Posterior vena cava (tissue), 2 donors: ENCODE measurements at regions not wholly inside any gene's neighbourhood (a gene's known extent, or its start where the extent isn't known, plus 50 kb on each side); places are given as distances from the start of the nearest gene placed in this dataset.

Experiments used
- DNase-seq: peaks from one replicate; pipeline ENCODE4 v3.0.0-alpha.2; 2020; ENCODE audit warnings: low spot score
- intact Hi-C, 2 donors: fragments of 100-400 bp; cut with DNase I; formaldehyde crosslinking; loops; one replicate each; pipeline versions ENCODE4 v1.14.1 to v1.14.2; 2022 to 2023
- donor health status: DM: yes; HTN: yes; CAD: no.
- donor health status: DM: yes; HTN: yes; CAD: no.

GRCh38 chr4:19831644-19832285, 419.9 kb upstream of the SLIT2 start:
- DNase-seq, result no peak
- intact Hi-C loops, result no loop called here

GRCh38 chr4:19829101-19829500, 422.6 kb upstream of the SLIT2 start:
- DNase-seq, result no peak
- intact Hi-C loops, result no loop called here

DNA sequence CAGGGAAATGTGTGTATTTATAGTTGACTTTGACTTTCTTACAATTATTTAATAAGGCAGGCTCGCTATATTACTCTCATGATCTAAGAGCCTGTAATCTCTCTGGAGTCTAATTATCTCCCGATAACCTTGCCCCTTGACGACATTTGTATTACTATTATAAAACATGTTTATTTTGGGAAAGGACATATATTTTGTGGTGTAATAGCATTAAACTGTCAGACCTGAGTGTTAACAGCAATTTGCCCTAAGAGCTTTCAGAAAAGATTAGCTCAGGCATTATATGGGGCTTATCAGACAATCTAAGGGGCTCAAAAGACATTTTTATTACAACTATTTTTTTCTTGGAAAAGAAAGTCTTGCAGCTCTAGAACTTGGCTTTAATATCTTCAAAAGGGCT, 427.9 kb upstream of the SLIT2 start:
- DNase-seq, result no peak
- intact Hi-C loops, result no loop called here

DNA sequence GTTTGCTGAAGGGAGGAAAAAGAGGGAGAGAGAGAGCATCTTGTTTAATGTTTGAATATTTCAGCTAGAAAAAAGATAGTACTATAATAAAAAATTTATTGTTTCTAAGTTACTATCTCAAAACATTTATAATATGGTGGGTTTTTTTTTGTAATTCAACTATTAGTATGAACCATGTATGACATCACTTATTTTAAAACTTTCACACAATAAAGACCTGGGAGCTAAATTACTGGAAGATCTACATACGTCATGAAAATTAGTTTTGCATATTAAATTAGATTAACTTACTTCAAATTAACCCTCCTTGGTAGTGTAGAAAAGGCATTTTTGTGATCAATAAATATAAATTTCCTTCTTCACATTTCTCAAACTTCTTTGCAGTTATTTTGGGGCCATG, 432.0 kb upstream of the SLIT2 start:
- intact Hi-C loops, result no loop called here
- DNase-seq, result no peak

- no peak for DNase-seq
- intact Hi-C loops, result no loop called here
Observed at GRCh38 chr4:19809989-19810388, 441.7 kb upstream of the SLIT2 start.

- DNase-seq, result no peak
- intact Hi-C loops, result no loop called here
Observed at GRCh38 chr4:19807505-19807904, 444.2 kb upstream of the SLIT2 start.

DNA sequence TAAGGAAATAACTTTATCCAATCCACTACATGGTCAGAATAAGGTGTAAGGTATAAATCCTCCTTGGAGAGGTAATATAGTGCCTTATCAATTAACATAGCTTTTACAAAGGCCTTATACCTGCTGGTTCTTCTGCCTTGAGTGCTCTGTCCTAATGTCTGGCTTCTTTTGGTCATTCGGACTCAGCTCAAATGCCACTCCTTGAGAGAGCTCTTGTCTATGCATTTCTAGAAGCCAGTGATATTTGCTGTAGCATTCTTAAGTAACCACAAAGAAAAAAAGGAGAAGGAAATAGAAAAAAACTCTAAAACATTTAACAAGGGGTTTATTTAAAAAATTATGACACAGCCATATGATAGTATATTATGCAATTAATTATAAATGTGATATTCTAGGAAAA, 444.8 kb upstream of the SLIT2 start:
- DNase-seq, result no peak
- intact Hi-C loops, result no loop called here

- no peak for DNase-seq
- intact Hi-C loops, result no loop called here
Observed at GRCh38 chr4:19803406-19803805, 448.3 kb upstream of the SLIT2 start.

GRCh38 chr4:19793831-19794230, 457.9 kb upstream of the SLIT2 start:
- no peak for DNase-seq
- intact Hi-C loops, result no loop called here

DNA sequence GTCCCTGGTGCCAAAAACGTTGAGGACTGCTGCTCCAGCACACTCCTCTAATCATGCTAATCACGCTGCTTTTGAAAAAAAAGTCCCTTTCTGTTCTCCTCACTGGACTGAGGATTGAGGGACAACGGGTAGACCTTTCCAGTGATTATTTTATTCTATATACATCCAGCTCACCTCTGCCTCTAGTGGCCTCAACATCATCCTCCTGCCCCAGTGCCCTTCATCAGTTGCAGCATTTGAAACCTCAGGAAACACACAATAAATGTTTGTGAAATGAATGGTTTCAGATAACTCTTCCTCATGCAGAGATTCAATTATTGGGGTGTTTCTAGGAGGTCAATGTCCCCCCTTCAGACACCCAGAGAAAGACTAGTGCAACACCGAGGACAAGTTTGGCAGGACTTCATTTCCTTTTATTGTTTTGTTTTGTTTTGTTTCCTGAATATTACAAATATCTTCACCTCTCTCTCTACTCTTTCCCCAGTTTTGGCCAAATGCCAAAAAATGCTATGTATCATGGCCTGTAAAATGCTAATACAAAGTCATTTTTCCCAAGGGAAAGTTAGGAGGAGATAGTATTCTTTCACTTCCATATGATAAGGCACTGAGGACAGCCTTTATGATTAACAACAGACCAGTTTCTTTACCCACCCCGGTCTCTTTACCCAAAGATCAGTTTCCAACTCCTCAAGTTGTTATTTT, 460.1 kb upstream of the SLIT2 start:
- no peak for DNase-seq
- intact Hi-C loops, result no loop called here

DNA sequence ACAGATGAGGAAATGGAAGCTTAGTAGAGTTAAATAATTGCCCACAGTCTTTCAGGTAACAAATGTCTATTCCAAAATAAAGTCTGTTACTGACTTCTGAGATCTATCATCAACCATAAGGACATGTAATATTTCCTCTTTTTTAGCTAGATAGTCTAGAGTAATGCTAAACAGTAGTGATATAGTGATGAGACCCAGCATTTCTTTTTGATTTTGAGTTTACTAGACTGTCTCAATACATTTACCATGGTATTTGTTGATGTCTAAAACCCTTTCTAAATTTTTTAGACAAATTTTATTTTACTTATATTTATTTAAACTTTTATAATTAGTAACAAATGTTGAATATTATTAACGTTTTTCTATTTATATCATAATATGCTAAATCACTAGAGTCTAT, 465.1 kb upstream of the SLIT2 start:
- intact Hi-C loops, result no loop called here

GRCh38 chr4:19783667-19784223, 468.0 kb upstream of the SLIT2 start:
- intact Hi-C loops, result no loop called here
- DNase-seq, result no peak

More for the DNA sequence above, 465.1 kb upstream of the SLIT2 start:
- no peak for DNase-seq

- intact Hi-C loops, result no loop called here
- DNase-seq, result no peak
Observed at GRCh38 chr4:19780871-19781270, 470.8 kb upstream of the SLIT2 start.

- DNase-seq, result no peak
- intact Hi-C loops, result loop anchor here in 1 of 2 donors (5.0 kb wide), 1 partner anchor 785 kb away; no protein-coding TSS in a partner anchor
Observed at GRCh38 chr4:19776929-19777328, 474.8 kb upstream of the SLIT2 start.

- DNase-seq, result no peak
- intact Hi-C loops, result loop anchor here in 1 of 2 donors (5.0 kb wide), 1 partner anchor 784 kb away; no protein-coding TSS in a partner anchor
Observed at GRCh38 chr4:19776021-19776459, 475.7 kb upstream of the SLIT2 start.

DNA sequence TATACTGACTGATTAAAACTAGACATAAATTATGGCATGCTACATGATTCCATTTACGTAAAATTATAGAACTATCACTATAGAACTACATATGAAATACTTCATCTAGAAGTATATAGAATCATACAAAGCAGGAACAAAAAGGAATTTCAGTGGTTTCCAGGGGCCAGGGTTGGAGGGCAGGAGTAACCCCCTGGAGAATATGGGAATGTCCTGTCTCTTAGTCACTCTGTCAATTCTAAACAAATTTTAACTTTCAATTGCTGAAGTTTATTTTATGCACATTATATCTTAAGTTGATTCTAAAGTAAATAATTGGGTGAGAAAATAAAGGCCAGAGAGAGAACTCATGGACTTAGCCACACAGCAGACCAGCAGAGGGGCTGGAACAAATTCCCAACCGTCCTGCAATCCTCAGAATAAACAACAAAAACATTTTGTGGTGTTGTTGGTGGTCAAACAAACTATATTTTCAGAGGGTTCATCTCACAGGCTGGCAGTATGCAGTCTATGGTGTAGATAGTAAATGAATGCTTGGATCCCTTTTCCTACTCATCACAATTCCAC, 476.9 kb upstream of the SLIT2 start:
- intact Hi-C loops, result loop anchor here in 1 of 2 donors (5.0 kb wide), 1 partner anchor 782 kb away; no protein-coding TSS in a partner anchor
- no peak for DNase-seq

DNA sequence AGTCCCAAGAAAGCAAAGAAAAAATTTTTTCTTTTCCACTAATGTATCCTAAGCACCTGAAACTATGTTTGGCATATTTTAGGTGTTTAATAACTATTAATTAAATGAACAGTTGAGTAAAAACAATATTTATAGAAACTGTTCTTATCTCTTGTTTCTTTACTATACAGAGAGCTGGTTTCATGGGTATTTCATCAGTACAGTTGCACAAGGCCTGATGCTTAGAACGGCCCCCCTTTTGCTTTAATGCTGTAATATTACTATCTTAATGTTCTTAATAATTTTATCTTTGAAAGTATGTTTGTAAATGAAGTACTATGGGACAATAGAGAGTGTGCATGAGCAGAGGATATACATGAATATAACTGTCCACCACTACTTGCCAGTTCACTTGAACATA, 479.1 kb upstream of the SLIT2 start:
- intact Hi-C loops, result no loop called here

DNA sequence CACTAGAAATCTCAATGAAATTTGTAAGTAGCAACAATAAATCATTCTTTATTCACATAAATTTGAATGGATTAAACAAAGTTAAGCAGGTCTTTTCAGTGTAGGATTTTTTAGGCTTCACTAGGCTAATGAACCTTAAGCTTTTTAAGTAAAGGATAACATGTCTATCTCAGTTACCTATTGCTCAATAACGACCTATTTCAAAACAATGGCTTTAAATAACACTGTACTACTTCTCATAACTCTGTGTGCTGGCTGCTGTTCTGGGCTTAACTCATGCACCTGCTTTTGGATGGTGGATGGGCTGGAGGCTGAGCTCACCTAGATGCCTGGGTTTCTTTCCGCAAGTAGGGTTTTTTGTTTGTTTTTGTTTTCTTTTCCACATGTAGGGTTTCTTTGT, 495.0 kb upstream of the SLIT2 start:
- no peak for DNase-seq
- intact Hi-C loops, result no loop called here

More for the DNA sequence above, 479.1 kb upstream of the SLIT2 start:
- no peak for DNase-seq

DNA sequence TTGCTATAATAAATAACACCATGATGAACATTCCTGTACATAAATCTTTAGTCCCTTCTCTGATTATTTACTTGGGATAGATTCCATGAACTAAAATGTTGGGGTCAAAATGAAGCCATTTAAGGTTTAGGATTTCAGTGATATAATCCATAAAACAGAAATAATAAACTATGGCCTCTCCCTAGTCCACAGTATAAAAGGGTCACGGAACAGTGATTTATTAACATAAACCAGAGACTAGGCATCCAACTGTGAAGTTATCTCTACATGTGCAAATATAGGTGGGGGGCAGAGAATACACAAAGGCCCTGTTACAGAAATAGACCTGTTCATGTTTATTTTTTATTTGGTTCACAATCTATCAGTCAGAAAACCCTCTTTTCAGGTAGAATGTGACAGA, 499.1 kb upstream of the SLIT2 start:
- DNase-seq, result no peak
- intact Hi-C loops, result no loop called here
